ENCODE measurements at regions not wholly inside any gene's neighbourhood (a gene's known extent, or its start where the extent isn't known, plus 50 kb on each side); places are given as distances from the start of the nearest gene placed in this dataset.

DNA sequence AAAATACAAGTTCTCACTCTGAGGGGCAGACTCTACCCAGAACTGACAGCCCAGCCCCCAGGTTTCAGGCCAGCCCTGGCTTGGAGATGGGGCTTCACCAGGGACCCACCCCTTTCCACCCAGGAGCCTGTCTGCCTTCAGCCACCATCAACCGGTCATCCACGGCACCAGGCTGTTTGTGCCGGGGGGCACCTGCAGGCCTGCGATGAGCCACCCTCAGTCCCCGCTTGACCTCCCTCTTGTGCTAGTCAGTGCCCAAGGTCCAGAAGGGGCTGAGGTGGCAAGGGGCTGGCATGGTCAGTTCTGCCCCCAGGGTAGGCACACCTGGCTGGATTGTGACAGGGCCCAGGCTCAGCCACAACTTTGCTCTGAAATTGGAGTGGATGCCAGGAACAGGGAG lies 82.1 kb downstream of the ADRA2C start:
- TF ChIP-seq, protein P1, sequence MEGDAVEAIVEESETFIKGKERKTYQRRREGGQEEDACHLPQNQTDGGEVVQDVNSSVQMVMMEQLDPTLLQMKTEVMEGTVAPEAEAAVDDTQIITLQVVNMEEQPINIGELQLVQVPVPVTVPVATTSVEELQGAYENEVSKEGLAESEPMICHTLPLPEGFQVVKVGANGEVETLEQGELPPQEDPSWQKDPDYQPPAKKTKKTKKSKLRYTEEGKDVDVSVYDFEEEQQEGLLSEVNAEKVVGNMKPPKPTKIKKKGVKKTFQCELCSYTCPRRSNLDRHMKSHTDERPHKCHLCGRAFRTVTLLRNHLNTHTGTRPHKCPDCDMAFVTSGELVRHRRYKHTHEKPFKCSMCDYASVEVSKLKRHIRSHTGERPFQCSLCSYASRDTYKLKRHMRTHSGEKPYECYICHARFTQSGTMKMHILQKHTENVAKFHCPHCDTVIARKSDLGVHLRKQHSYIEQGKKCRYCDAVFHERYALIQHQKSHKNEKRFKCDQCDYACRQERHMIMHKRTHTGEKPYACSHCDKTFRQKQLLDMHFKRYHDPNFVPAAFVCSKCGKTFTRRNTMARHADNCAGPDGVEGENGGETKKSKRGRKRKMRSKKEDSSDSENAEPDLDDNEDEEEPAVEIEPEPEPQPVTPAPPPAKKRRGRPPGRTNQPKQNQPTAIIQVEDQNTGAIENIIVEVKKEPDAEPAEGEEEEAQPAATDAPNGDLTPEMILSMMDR (conservative IDR thresholded peaks at IDR 0.05): no peak
- TF ChIP-seq ZFX (IDR thresholded peaks at IDR 0.05): no peak
